ENCODE measurements at regions not wholly inside any gene's neighbourhood (a gene's known extent, or its start where the extent isn't known, plus 50 kb on each side); places are given as distances from the start of the nearest gene placed in this dataset.

DNA sequence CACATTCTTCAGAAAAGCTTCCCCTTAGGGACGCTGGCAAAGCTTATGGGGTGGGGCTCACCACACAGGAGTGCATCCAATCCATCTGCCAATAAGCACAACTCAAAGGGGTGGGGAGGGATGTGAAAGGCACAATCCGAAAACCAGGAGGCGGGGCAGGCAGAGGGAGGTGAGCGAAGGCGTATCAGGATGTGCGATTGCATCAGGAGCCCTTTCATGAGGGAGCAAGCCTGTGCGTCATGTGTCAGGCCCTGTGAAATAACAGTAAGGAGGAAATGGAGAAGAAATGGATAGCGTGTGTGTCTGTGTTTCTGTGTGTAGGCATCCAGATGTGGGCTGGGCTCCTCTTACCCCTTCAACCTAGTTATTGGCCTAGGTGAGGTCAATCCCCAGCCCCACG, 382.4 kb upstream of the CDH4 start:
- Mint-ChIP-seq H3K27ac (ENCODE audit: unreplicated experiment) (no peak overlapping the region), H3K4me1 (ENCODE audit: low read depth, unreplicated experiment) (no peaks in the 10 kb centered on the region), H3K27me3 (ENCODE audit: low read depth, unreplicated experiment) (peaks cover 34% of the 10 kb centered on the region), H3K36me3 (ENCODE audit: low read depth, unreplicated experiment) (no peaks in the 10 kb centered on the region), H3K9me3 (ENCODE audit: unreplicated experiment) (no peaks in the 10 kb centered on the region), H3K4me3 (ENCODE audit: unreplicated experiment) (no peak overlapping the region)
- no peaks in the 10 kb centered on the region for H3K9me3 ChIP-seq (ENCODE audit: insufficient read depth, low read depth, low read length)
- H3K9ac ChIP-seq (ENCODE audit: low read length), result no peak overlapping the region
- no peaks in the 10 kb centered on the region for H3K36me3 ChIP-seq (ENCODE audit: insufficient read depth, low read length)
- no peak overlapping the region for H2AFZ ChIP-seq (ENCODE audit: low read depth, low read length)
- FAIRE-seq (no peak), DNase-seq (ENCODE audit: low read depth) (no peak)
- H3K4me1 ChIP-seq (ENCODE audit: insufficient read depth, low read length), result no peaks in the 10 kb centered on the region
- no peaks in the 10 kb centered on the region for H3K79me2 ChIP-seq (ENCODE audit: insufficient read depth, low read length)
- TF ChIP-seq, protein P1, sequence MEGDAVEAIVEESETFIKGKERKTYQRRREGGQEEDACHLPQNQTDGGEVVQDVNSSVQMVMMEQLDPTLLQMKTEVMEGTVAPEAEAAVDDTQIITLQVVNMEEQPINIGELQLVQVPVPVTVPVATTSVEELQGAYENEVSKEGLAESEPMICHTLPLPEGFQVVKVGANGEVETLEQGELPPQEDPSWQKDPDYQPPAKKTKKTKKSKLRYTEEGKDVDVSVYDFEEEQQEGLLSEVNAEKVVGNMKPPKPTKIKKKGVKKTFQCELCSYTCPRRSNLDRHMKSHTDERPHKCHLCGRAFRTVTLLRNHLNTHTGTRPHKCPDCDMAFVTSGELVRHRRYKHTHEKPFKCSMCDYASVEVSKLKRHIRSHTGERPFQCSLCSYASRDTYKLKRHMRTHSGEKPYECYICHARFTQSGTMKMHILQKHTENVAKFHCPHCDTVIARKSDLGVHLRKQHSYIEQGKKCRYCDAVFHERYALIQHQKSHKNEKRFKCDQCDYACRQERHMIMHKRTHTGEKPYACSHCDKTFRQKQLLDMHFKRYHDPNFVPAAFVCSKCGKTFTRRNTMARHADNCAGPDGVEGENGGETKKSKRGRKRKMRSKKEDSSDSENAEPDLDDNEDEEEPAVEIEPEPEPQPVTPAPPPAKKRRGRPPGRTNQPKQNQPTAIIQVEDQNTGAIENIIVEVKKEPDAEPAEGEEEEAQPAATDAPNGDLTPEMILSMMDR (IDR thresholded peaks at IDR 0.05; ENCODE audit: insufficient read depth, low read depth, low read length), result no peak
- TF ChIP-seq EZH2 (IDR thresholded peaks at IDR 0.05; ENCODE audit: insufficient read depth, low read length), result no peak
- H3K27ac ChIP-seq (ENCODE audit: low read depth, low read length), result no peak overlapping the region
- no peak overlapping the region for H3K4me3 ChIP-seq (ENCODE audit: insufficient read depth, low read depth, low read length)
- no peak overlapping the region for H3K4me2 ChIP-seq (ENCODE audit: low read length)
- H4K20me1 ChIP-seq (ENCODE audit: insufficient read depth, low read length), result no peaks in the 10 kb centered on the region
- no peaks in the 10 kb centered on the region for H3K27me3 ChIP-seq (ENCODE audit: insufficient read depth, low read length)

DNA sequence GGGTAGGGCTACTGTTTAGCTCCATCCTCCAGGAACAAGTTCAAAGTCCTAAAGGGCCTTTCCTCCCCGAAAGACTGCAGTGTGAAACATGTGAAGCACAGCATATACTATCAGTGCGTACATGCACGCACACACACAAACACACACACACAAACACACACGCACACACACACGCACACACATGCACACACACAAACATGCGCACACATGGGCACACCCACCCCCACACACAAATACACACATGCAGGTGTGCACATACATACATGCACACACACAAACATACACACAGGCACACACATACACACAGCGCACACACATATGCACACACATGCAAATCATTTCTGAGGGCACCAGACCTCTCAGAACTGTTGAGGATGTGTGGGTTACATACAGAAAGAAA, 382.0 kb upstream of the CDH4 start:
- Histone ChIP-seq H3K9me3 (ENCODE audit: insufficient read depth, low read depth, low read length) (no peaks in the 10 kb centered on the region), H3K27ac (ENCODE audit: low read depth, low read length) (no peak overlapping the region), H3K36me3 (ENCODE audit: insufficient read depth, low read length) (no peaks in the 10 kb centered on the region), H3K27me3 (ENCODE audit: insufficient read depth, low read length) (no peaks in the 10 kb centered on the region), H4K20me1 (ENCODE audit: insufficient read depth, low read length) (no peaks in the 10 kb centered on the region), H3K4me1 (ENCODE audit: insufficient read depth, low read length) (no peaks in the 10 kb centered on the region), H3K9ac (ENCODE audit: low read length) (no peak overlapping the region), H2AFZ (ENCODE audit: low read depth, low read length) (no peak overlapping the region), H3K4me2 (ENCODE audit: low read length) (no peak overlapping the region), H3K4me3 (ENCODE audit: insufficient read depth, low read depth, low read length) (no peak overlapping the region), H3K79me2 (ENCODE audit: insufficient read depth, low read length) (no peaks in the 10 kb centered on the region)
- Mint-ChIP-seq H3K9me3 (ENCODE audit: unreplicated experiment) (no peaks in the 10 kb centered on the region), H3K27ac (ENCODE audit: unreplicated experiment) (no peak overlapping the region), H3K36me3 (ENCODE audit: low read depth, unreplicated experiment) (no peaks in the 10 kb centered on the region), H3K4me1 (ENCODE audit: low read depth, unreplicated experiment) (no peaks in the 10 kb centered on the region), H3K27me3 (ENCODE audit: low read depth, unreplicated experiment) (peaks cover 34% of the 10 kb centered on the region), H3K4me3 (ENCODE audit: unreplicated experiment) (no peak overlapping the region)
- FAIRE-seq (no peak), DNase-seq (ENCODE audit: low read depth) (no peak)
- TF ChIP-seq, protein P1 (IDR thresholded peaks at IDR 0.05; ENCODE audit: insufficient read depth, low read depth, low read length), result no peak
- TF ChIP-seq EZH2 (IDR thresholded peaks at IDR 0.05; ENCODE audit: insufficient read depth, low read length), result no peak

DNA sequence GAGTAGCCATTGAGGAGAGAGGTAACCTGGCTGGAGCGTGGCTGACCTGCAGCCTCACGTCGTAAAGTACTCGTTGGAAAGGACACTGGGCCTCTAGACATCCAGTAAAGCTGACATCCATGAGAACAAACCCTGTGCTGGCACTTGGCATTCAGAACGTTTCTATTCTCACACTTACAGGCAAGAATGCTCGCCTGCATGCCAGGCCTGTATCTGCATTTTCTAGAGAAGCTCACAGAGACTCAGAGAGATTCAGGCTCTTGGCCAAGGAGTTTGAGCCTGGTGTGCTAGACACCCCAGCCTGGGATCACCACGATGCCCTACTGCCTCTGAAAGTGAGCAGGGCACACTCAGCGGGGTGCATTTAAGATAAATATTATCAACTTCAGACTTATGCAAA, 379.8 kb upstream of the CDH4 start:
- H3K9ac ChIP-seq (ENCODE audit: low read length), result no peak overlapping the region
- no peak overlapping the region for H3K27ac Mint-ChIP-seq (ENCODE audit: unreplicated experiment)
- no peaks in the 10 kb centered on the region for H4K20me1 ChIP-seq (ENCODE audit: insufficient read depth, low read length)
- no peaks in the 10 kb centered on the region for H3K79me2 ChIP-seq (ENCODE audit: insufficient read depth, low read length)
- no peak overlapping the region for H3K4me2 ChIP-seq (ENCODE audit: low read length)
- H2AFZ ChIP-seq (ENCODE audit: low read depth, low read length), result no peak overlapping the region
- TF ChIP-seq, protein P1 (IDR thresholded peaks at IDR 0.05; ENCODE audit: insufficient read depth, low read depth, low read length), result no peak
- no peak for TF ChIP-seq EZH2 (IDR thresholded peaks at IDR 0.05; ENCODE audit: insufficient read depth, low read length)
- H3K4me3 ChIP-seq (ENCODE audit: insufficient read depth, low read depth, low read length), result no peak overlapping the region
- no peak for FAIRE-seq
- H3K9me3 ChIP-seq (ENCODE audit: insufficient read depth, low read depth, low read length), result no peaks in the 10 kb centered on the region
- no peaks in the 10 kb centered on the region for H3K9me3 Mint-ChIP-seq (ENCODE audit: unreplicated experiment)
- no peaks in the 10 kb centered on the region for H3K36me3 ChIP-seq (ENCODE audit: insufficient read depth, low read length)
- peaks cover 40% of the 10 kb centered on the region for H3K27me3 Mint-ChIP-seq (ENCODE audit: low read depth, unreplicated experiment)
- H3K4me1 ChIP-seq (ENCODE audit: insufficient read depth, low read length), result no peaks in the 10 kb centered on the region
- no peak for DNase-seq (ENCODE audit: low read depth)
- no peak overlapping the region for H3K27ac ChIP-seq (ENCODE audit: low read depth, low read length)
- no peaks in the 10 kb centered on the region for H3K36me3 Mint-ChIP-seq (ENCODE audit: low read depth, unreplicated experiment)
- no peaks in the 10 kb centered on the region for H3K4me1 Mint-ChIP-seq (ENCODE audit: low read depth, unreplicated experiment)
- H3K4me3 Mint-ChIP-seq (ENCODE audit: unreplicated experiment), result no peak overlapping the region
- H3K27me3 ChIP-seq (ENCODE audit: insufficient read depth, low read length), result no peaks in the 10 kb centered on the region

Measured in astrocyte (in vitro differentiated cells and primary cell).